ENCODE measurements at regions not wholly inside any gene's neighbourhood (a gene's known extent, or its start where the extent isn't known, plus 50 kb on each side); places are given as distances from the start of the nearest gene placed in this dataset.
"Not testable (repeated sequence)": the region's sequence is repeated elsewhere in the genome, so short reads cannot be mapped to it uniquely, and the experiment has no call there.

DNA sequence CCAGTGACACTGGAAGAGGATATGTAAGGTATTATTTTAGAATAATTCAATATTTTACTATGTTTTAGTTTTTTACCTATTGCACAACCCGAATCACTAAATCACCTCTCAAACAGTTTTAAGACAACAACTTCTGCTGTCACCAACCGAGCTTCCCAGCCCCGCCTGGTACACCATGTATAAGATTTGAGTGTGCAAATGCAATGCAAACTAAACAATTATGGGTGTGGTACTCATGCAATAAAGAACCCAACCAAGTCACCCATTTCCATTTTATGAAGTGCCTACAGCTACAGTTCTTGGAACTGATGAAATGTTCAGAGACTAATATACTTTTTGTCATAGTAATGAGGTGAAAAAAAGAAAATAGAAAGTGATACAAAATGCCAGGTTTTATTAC, 256.2 kb downstream of the TAFA4 start:
- DNase-seq, result no peak

DNA sequence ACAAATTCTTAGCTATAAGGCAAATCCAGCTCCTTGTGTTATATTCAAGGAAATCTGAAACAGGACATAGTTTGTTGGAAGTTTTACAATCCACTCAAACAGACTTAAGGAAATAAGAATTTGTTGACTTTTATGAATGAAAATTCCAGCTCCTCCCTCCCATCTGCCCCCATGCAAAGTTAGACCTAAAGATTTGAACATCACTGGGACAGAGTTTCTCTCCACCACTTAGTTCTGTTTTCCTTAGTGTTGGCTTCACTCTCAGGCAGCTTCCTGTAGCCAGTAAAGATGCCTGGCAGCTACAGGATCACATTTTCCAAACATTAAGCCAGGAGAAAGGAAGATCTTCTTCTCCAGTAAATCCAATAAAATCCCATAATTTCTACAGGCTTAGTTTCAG, 265.0 kb downstream of the TAFA4 start:
- DNase-seq, result no peak

DNA sequence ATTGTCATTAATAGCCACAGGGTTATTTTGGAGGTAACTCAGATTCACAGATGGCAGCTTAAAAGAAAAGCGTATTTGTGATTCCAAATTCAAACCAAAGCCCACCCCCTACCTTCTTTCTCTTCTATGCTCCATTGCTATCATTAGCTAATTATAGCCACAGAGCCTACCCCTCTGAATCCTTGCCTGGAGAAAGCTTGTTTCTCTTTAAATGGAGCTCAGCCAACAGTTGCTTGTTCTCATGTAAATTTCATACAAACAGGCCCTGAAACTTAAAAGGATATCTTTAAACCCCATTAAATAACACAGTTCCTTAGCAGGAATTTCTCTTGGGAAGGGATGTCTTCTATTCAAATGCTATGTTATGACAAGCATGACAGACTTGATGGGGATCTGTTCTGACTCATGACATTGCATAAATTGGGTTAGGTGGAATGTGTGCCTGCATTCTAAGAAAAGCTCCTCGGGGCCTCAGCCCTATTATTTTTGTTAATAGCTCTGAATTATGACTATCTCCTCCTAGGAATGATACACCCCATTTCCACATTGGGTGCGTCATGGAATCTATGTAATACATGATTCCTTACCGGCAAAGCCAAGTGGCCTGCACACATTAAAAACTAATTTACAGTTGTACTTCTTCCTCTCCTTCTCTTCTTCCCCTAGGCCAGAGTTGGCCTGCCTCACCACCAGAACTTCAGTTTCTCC, 265.8 kb downstream of the TAFA4 start:
- no peak for DNase-seq

DNA sequence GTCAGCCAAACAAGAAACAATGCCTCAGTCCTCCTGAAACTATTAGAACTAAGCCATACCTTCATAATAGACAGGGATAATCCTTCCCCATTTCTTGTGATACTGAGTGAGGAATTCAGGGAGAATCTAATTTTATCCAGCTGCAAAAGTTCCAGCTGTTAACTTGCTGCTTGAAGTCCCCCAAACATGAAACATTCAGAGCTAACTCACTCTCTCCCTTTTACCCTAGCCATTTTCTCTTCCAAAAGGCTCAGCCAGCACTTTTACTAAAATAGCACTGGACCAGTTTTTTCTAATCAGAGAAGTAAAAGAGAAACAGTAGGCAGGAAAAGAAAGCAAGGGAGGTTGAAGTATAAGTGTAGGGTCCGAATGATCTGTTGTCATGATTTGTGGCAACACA, 268.1 kb downstream of the TAFA4 start:
- no peak for DNase-seq

DNA sequence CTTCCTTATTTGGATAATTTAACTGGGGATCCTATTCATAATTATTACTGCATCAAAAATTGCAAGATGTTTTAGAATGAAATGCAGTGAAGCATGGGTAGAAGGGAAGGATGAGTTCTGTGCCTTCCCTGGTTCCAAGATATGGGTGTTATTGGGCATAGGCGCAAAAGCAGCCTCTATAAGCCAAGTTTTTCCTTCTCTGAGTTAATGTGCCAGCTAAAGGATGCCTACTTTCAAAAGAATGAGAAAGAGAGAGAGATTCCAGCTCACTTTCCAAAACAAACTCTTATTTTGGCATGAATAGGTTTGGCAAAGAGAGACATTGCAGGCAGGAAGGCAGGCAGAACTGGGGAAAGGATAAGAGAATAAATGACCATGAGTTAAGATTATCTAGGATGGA, 270.2 kb downstream of the TAFA4 start:
- no peak for DNase-seq

DNA sequence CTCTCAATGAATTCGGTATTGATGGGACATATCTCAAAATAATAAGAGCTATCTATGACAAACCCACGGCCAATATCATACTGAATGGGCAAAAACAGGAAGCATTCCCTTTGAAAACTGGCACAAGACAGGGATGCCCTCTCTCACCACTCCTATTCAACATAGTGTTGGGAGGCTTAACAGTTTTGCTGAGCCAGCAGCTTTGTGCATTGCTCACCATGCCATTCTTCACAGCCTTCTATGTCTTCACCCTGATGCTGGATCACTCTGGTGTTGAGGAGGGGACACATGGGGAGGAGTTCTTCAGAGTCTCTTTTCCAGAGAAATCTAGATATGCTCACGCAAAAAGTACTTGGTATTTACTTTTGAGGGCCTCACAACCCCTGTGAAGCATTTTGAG, 281.7 kb downstream of the TAFA4 start:
- DNase-seq, result not testable (repeated sequence)

DNA sequence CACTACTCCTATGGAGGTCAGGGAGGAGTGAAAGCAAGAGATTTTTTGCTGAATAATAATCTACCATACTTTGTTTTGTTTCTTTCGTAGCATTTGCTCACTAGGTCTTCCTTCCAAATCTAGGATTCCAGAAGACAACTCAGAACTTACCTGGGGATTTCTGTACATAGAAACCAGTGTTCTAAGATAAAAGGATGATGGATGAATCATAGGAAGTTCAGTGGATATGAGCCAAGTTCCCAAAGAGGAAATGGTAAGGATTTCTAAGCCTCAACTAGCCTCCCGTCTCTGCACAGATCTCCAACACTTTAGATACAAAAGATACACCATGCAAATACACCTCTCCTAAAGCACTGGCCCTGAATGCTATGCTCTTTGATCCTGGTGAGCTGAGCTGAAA, 283.9 kb downstream of the TAFA4 start:
- no peak for DNase-seq

DNA sequence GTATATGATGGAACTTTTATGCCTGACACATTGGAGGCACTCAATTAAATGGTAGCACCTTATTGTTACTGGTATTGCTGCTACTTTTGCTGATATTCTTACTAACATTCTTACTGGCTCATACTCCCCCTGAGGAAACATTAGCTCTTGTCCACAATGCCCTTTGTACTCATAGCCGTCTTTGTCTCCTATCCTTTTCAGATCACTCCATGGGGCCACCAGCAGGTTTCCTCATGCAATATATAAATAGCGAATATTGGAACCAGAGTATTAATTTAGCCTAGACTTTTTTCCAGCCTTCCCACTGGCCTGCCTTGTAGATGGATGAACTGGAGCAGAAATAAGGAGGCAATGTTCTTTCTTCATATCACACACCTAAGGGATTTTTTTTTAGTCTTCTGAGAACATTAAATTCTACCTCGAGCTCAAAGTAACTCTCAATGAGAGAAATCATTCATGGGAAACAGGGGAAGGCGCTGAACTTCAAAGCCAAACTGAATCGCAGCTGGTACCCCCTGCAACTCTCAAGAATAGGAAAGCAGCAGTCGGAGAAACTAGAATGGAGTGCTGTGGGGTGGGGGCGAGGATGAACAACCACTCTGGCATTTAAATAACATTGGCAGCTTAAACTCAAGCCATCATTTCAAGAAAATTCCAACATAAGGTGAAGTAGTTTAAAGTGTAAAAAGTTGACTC, 300.3 kb downstream of the TAFA4 start:
- no peak for DNase-seq

DNA sequence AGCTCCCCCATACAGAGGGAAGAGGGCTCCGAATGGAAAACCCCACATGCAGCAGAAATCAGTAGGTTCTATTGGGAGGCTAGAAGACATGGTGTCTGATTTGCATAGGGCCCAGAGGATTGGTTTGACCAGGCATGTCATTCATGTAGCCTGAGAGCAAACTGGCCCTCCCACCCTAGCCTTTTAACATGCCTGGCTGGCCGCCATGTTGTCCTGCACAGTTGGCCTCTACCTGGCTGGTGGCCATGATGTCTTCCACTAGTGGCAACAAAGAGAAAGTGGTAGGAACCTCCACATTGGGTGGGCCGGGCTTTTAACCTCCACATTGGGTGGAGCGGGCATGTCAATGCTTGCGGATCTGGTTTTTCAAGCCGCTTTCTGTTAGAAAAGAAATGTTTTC, 312.1 kb downstream of the TAFA4 start:
- no peak for DNase-seq

DNA sequence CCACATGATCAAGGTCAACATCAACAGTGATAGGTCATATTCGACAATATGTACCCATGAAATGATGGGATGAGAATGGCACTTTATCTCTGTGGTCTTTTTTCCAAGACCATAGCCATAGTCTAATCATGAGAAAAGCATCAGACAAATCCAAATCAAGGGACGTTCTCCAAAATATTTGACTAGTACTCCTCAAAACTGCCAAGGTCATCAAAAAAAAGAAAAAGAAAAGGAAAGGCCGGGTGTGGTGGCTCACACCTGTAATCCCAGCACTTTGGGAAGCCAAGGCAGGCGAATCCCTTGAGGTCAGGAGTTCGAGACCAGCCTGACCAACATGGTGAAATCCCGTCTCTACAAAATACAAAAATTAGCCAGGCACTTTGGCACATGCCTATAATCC, 318.3 kb downstream of the TAFA4 start:
- no peak for DNase-seq

DNA sequence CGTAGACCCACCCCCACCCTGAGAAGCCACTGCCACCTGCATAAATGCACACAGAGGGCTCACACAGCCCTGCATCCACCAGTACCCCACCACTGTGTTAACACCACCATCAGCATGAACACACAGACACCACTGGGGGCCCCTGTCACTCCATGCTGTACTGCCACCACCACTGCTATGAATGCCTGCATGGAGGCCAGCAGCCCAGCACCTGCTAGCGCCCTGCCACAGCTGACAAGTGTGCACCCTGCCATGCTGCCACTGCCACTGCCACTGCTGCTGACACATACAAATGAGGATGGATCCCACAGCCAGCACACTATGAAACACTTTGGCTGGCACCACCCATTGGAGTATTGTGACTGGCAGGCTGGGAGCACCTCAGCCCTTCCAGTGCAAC, 361.0 kb downstream of the TAFA4 start:
- DNase-seq, result no peak

DNA sequence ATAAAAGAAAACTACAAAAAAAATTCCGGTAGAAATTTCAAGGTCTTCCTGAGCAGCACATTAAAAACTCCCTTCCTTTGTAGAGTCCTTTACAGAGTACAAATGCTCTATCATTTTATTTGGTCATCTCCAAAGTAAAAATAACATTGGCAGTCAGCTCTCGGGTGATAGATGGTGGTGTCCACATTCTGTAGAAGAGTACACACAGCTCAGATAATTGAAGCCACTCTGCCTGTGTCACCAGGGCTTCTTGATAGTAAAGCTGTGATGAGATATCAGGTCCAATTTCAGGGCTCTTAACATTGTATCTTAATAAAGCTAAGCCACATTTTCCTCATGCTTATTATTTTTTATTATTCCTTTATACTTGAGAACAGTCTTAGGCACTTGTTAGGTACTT, 371.6 kb downstream of the TAFA4 start:
- no peak for DNase-seq

DNA sequence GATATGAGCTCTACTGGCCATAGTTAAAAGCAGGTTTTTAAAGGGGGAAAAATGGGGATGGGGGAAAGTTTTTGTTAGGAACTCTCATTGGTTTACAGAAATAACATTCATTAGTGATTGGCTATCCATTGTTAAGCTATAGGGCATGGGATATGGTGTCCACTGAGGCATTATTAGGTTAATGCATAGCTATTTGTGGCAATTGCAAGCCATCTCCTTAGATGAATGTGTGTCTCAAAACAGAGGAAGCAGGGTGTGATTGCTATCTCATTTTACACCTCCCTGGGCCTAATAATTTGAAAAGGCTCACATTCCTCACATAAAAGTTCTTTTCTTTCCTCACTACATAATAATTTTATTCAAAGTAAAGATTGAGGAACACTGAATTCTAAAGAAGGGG, 396.6 kb downstream of the TAFA4 start:
- no peak for DNase-seq

DNA sequence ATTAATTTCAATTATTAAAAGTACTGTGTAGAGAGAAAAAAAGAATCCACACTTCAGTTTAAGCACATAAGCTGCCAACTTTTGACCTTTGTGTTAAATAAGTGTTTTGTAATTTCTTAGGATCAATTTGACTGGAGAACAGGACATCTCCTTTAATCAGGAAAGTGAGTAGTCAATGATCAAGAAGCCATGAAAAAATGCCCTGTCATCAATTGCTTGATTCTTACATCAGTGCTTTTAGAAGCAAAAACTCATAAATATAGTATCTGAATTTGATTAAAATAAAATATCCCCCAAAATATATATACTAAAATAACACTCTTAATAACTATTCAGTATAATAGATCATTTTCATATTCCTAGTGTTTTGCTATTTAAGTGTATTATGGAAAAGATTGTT, 409.0 kb downstream of the TAFA4 start:
- no peak for DNase-seq

DNA sequence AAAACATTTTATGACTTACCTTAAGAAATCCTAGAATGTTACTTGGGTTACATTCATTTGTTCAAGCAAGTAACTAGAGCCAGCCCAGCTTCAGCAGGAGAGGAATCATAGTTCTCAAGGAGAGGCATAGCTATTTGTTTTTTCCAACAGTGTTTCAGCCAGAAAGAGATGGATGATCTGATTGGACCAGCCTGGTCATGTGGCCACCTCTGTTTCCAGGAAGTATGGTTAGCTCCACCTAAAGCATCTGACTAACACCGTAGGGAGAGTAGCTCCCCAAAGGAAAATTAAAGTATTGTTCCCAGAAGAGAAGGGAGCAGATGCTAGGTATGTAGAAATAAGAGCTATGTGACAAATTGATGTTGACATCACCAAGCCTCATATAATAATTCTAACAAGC, 417.1 kb downstream of the TAFA4 start:
- no peak for DNase-seq

DNA sequence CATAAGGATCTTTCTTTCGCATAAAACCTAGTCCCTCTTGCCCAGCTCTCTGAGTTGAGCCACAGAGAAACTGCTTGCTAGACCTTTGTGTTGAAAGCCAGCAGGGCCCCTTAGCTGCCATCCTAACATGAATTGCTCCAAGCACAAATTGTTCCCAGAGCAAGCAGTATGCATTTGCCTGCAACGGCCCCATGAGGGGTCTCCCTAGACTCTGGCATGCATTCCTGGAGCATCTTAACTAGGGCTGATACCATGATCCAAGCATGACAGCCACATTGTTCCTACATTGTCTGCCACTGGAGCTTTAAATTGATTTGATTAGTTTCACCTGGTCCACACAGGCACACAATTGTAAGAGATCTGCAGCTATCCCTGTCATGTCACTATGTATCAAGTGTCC, 428.1 kb downstream of the TAFA4 start:
- no peak for DNase-seq

DNA sequence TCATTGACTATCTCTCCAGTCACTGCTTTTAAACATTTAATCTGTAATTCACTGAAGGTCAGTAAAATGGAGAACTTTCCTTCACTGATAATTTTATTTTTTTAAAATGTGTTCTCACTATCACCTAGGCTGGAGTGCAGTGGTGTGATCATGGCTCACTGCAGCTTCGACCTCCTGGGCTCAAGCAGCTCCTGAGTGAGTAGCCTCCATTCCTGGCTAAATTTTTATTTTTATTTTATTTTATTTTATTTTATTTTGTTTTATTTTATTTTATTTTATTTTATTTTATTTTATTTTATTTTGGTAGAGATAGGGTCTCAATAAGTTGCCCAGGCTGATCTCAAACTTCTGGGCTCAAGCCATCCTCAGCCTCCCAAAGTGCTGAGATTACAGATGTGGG, 446.5 kb downstream of the TAFA4 start:
- DNase-seq, result not testable (repeated sequence)

DNA sequence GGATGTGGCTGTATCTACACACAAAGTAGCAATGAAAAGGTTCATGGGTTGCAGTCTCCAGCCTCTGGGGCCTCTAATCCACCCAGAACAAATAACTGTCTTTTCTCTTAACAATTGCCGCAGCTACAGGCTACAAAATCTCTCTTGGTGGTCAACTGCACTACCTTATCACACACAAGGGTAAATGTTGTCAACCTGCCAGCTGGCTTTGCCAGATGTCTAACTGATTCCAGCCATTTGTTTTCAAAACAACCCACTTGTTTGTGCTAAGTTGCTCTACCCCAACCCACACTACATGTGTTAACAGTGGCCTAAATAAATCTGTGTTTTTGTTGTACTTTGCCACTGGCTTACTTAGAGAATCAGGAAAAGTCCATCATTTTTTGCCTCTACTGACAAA, 447.3 kb downstream of the TAFA4 start:
- DNase-seq, result no peak

DNA sequence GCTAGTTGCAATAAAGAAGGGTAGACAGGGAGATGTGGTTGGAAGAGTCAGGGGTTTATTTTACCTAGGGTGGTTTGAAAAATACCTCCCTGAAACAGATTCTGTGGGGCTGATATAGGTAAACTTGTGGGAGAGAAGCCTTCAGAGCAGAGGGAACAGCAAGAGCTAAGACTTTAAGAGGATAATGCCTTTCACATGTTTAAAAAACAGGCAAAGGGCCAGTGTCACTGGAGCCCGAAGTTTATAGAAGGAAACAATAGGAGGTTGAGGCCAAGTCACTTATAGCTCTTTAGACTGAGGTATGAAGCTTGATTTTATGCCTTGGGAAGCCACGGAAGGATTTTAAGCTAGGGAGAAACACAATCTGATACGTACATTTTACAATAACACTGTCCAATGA, 448.7 kb downstream of the TAFA4 start:
- DNase-seq, result no peak

DNA sequence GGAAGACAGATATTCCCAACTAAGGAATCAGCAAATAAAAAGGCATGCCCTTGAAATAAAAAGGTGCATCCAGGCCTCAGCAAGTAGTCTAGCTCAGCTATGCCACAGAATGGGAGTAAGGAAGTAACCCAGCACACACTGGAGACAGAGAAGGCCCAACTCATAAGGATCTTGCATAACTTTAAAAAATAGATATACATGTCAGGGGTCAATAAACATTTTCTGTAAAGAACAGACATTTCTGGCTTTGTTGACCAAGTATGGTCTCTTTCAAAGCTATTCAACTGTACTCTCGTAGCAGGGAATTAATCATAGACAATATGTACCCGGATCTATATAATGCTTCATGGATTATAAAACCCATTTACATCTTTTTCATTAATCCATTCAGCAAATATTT, 449.3 kb downstream of the TAFA4 start:
- no peak for DNase-seq

DNA sequence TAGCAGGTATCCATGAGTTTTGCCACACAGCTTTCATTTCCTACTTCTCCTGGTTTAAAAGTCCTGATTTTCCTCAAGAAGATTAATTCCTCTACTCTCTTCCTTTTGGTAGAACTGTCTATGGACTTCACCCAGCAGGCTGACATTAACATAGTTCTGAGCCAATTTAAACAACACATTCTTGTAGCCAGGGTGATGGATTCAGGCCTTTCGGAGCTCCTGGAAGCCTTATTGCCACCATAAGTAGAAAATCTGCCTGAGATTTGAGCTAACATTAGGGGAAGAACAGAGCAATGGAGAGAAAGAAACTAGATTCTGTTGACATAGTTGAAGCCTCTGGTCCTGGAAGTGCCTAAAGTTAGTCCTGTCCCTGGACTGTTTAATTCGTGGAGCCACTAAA, 449.8 kb downstream of the TAFA4 start:
- DNase-seq, result no peak

DNA sequence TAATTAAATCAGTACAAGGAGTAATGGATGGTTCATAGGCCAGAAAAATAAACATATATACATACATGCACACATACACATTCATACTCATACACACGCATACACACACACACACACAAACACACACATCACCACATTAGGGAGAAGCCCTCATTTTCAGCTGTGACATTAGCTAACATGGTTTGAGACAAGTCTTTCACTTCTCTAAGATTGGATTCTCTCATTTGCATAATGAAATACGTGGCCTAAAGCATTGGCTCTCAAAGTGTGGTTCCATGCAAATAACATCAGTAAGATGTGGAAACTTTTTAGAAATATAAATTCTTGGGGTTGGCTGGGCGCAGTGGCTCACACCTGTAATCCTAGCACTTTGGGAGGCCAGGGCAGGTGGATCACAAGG, 452.6 kb downstream of the TAFA4 start:
- DNase-seq, result no peak

DNA sequence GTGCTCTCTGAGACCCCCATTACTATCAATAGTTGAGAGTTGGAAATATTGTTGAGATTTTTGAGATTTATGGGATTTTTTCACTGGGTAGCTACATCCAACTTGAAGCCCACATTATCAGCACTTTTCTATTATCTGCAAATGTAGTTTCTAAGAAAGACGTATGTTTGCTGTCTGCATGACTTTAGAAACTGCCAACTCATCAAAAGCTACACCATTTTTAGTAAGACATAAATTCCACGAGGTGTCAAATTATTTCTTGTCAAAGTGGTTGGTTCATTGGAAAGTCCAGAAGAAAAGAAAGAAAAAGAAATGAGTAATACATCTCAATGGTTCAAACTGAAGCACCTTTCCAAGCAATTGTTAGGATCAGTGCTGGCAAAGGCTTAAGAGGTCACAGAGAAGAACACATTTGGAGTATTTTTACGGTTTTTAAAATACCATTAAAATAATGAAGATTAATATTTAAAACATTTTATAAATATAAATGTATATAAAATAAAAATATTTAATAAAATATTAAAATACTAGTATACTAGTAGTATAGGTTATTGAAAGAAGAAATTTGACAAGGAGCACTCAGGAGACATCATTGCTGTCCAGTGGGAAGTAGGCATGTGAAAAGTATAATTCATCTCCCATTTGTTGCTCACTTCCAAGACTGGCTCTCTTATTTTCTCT, 463.5 kb downstream of the TAFA4 start:
- no peak for DNase-seq

DNA sequence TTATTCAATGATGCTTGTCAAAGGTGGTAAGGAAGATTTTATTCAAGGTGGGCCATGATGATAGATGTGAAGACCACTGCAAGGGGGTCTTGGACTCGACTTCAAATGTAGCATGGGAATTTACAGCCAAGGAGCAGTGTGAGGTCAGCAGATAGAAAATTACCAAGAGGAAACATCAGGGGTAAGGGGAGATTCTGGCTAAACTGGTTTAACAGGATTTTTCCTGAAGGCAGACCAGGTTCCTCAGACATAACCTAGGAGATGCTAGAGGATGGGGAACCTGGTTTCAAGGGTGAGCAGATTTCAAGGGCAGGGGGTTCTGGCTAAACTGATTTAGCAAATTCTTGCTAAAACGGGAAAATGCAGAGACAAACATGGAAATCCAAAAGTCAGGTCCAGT, 464.9 kb downstream of the TAFA4 start:
- DNase-seq, result no peak

DNA sequence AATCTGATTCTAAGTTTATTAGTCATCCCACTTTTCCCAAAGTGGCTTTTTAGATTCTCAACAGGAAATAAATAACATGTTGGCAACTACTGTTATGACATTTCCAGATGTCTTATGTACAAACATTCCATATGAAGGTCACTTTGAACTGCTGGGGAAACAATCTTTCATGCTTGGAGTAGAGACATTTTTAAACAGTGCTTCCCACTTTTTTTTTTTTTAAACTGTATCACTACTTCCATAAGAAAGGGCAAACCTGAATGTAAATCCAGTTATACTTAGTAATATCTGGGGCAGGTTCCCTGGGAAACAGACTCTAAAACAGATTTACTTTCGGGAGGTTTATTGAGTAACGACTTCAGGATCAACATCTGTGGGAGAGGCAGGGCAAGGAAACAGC, 473.8 kb downstream of the TAFA4 start:
- no peak for DNase-seq
